ENCODE measurements at regions not wholly inside any gene's neighbourhood (a gene's known extent, or its start where the extent isn't known, plus 50 kb on each side); places are given as distances from the start of the nearest gene placed in this dataset.

GRCh38 chr14:97524589-97525319 lies 727.6 kb downstream of the VRK1 start:
- no peak for DNase-seq (ENCODE audit: low read depth)

- DNase-seq (ENCODE audit: low read depth): no peak
Observed at GRCh38 chr14:97527993-97528392, 730.8 kb downstream of the VRK1 start.

- no peak for DNase-seq (ENCODE audit: low read depth)
Observed at GRCh38 chr14:97532052-97532451, 734.9 kb downstream of the VRK1 start.

GRCh38 chr14:97536421-97536820 lies 739.2 kb downstream of the VRK1 start:
- no peak for DNase-seq (ENCODE audit: low read depth)

- DNase-seq (ENCODE audit: low read depth): no peak
Observed at GRCh38 chr14:97538749-97539410, 741.7 kb downstream of the VRK1 start.

- no peak for DNase-seq (ENCODE audit: low read depth)
Observed at GRCh38 chr14:97539411-97539795, 742.2 kb downstream of the VRK1 start.

GRCh38 chr14:97539884-97540283 lies 742.7 kb downstream of the VRK1 start:
- DNase-seq (ENCODE audit: low read depth): no peak

- DNase-seq (ENCODE audit: low read depth): no peak
Observed at GRCh38 chr14:97543221-97543620, 746.0 kb downstream of the VRK1 start.

GRCh38 chr14:97543816-97544215 lies 746.6 kb downstream of the VRK1 start:
- no peak for DNase-seq (ENCODE audit: low read depth)

GRCh38 chr14:97544571-97544970 lies 747.4 kb downstream of the VRK1 start:
- no peak for DNase-seq (ENCODE audit: low read depth)

- DNase-seq (ENCODE audit: low read depth): no peak
Observed at GRCh38 chr14:97546491-97547230, 749.5 kb downstream of the VRK1 start.

GRCh38 chr14:97550463-97550862 lies 753.3 kb downstream of the VRK1 start:
- no peak for DNase-seq (ENCODE audit: low read depth)

GRCh38 chr14:97554597-97554996 lies 757.4 kb downstream of the VRK1 start:
- no peak for DNase-seq (ENCODE audit: low read depth)

GRCh38 chr14:97564334-97564733 lies 767.2 kb downstream of the VRK1 start:
- DNase-seq (ENCODE audit: low read depth): no peak

- no peak for DNase-seq (ENCODE audit: low read depth)
Observed at GRCh38 chr14:97571201-97571600, 774.0 kb downstream of the VRK1 start.

- DNase-seq (ENCODE audit: low read depth): no peak
Observed at GRCh38 chr14:97571866-97572555, 774.8 kb downstream of the VRK1 start.

GRCh38 chr14:97572583-97573458 lies 775.6 kb downstream of the VRK1 start:
- DNase-seq (ENCODE audit: low read depth): no peak

- DNase-seq (ENCODE audit: low read depth): no peak
Observed at GRCh38 chr14:97575677-97576076, 778.5 kb downstream of the VRK1 start.

GRCh38 chr14:97578982-97579548 lies 781.9 kb downstream of the VRK1 start:
- no peak for DNase-seq (ENCODE audit: low read depth)

- no peak for DNase-seq (ENCODE audit: low read depth)
Observed at GRCh38 chr14:97581016-97581415, 783.8 kb downstream of the VRK1 start.

- DNase-seq (ENCODE audit: low read depth): no peak
Observed at GRCh38 chr14:97582022-97582421, 784.8 kb downstream of the VRK1 start.

Data from T-helper 22 cell (primary cell).